Neural cell (in vitro differentiated cells): ENCODE measurements at regions not wholly inside any gene's neighbourhood (a gene's known extent, or its start where the extent isn't known, plus 50 kb on each side); places are given as distances from the start of the nearest gene placed in this dataset.

Experiments
- H2AFZ ChIP-seq: fragments of 200-600, 300-800 bp; sonication (generic), shearing (Covaris generic); 2 replicates; pipeline ENCODE4 v1.6.0; 2014; ENCODE audit warnings: low read depth, mild to moderate bottlenecking, antibody characterized with exemption, low read length, moderate library complexity
- H3F3A ChIP-seq: fragments of 200-600 bp; shearing (Covaris generic); 2 replicates; pipeline ENCODE4 v1.6.1; 2016; ENCODE audit warnings: mild to moderate bottlenecking, moderate library complexity, mixed read lengths, antibody characterized with exemption, low read length; ENCODE audit not compliant: insufficient read depth, poor library complexity, severe bottlenecking
- H3K27ac ChIP-seq: fragments of 200-600, 300-800 bp; sonication (generic), shearing (Covaris generic); 2 replicates; pipeline ENCODE4 v1.5.1; 2014; ENCODE audit warnings: mild to moderate bottlenecking, low read length, moderate library complexity
- H3K27me3 ChIP-seq: fragments of 300-800, 200-600 bp; sonication (generic), shearing (Covaris generic); 2 replicates; pipeline ENCODE4 v1.6.0; 2014; ENCODE audit warnings: mild to moderate bottlenecking, low read depth, low read length, moderate library complexity; ENCODE audit not compliant: insufficient read depth
- H3K36me3 ChIP-seq: fragments of 300-800, 200-600 bp; sonication (generic), shearing (Covaris generic); 2 replicates; pipeline ENCODE4 v1.5.1; 2014; ENCODE audit warnings: mild to moderate bottlenecking, antibody characterized with exemption, low read length, moderate library complexity; ENCODE audit not compliant: insufficient read depth
- H3K4me2 ChIP-seq: fragments of 300-800, 200-600 bp; sonication (generic), shearing (Covaris generic); 2 replicates; pipeline ENCODE4 v1.6.0; 2014; ENCODE audit warnings: mild to moderate bottlenecking, low read length
- H3K4me3 ChIP-seq: fragments of 300-800, 200-600 bp; sonication (generic), shearing (Covaris generic); 2 replicates; pipeline ENCODE4 v1.5.1; 2014; ENCODE audit warnings: mild to moderate bottlenecking, low read length, moderate library complexity
- H3K79me2 ChIP-seq: fragments of 200-600 bp; shearing (Covaris generic); replicated peaks from 2 replicates; pipeline ENCODE4 v1.6.0; 2014; ENCODE audit warnings: mild to moderate bottlenecking, low read length, moderate library complexity; ENCODE audit not compliant: insufficient read depth
- H3K9ac ChIP-seq: fragments of 300-800, 200-600 bp; sonication (generic), shearing (Covaris generic); 2 replicates; pipeline ENCODE4 v1.6.1; 2016; ENCODE audit warnings: mild to moderate bottlenecking, low read length, mixed read lengths
- H3K9me2 ChIP-seq: fragments of 200-600 bp; shearing (Covaris generic); 2 replicates; pipeline ENCODE4 v1.6.1; 2016; ENCODE audit warnings: mild to moderate bottlenecking, low read length, mixed read lengths; ENCODE audit not compliant: insufficient read depth
- H3K9me3 ChIP-seq: fragments of 200-600, 300-800 bp; sonication (generic), shearing (Covaris generic); 2 replicates; pipeline ENCODE4 v1.6.1; 2016; ENCODE audit warnings: mild to moderate bottlenecking, mixed run types, low read length, moderate library complexity, mixed read lengths
- H4K20me1 ChIP-seq: fragments of 200-600 bp; shearing (Covaris generic); 2 replicates; pipeline ENCODE4 v1.6.1; 2016; ENCODE audit warnings: mild to moderate bottlenecking, mixed run types; ENCODE audit not compliant: insufficient read depth
- CTCF ChIP-seq: fragments of 450-650 bp; IDR thresholded peaks from 2 replicates; pipeline ENCODE4 v1.5.1; 2014; ENCODE audit warnings: antibody characterized with exemption, mild to moderate bottlenecking, moderate library complexity; ENCODE audit not compliant: poor library complexity, severe bottlenecking
- EP300 ChIP-seq: fragments of 450-650 bp; conservative IDR thresholded peaks from 2 replicates; pipeline ENCODE4 v1.6.1; 2014; ENCODE audit warnings: antibody characterized with exemption, mild to moderate bottlenecking, moderate library complexity; ENCODE audit not compliant: poor library complexity, severe bottlenecking
- EZH2 ChIP-seq: fragments of 200-600, 300-800 bp; shearing (Covaris generic), sonication (generic); IDR thresholded peaks from 2 replicates; pipeline ENCODE4 v1.6.1; 2014; ENCODE audit warnings: antibody characterized with exemption, low read length, borderline replicate concordance, mild to moderate bottlenecking; ENCODE audit not compliant: insufficient read depth, poor library complexity, severe bottlenecking
- MXI1 ChIP-seq: fragments of 450-650 bp; conservative IDR thresholded peaks from 2 replicates; pipeline ENCODE4 v1.6.1; 2014; ENCODE audit warnings: antibody characterized with exemption, mild to moderate bottlenecking; ENCODE audit not compliant: poor library complexity, severe bottlenecking
- POLR2AphosphoS5 ChIP-seq: IDR thresholded peaks from 2 replicates; pipeline ENCODE4 v1.6.1; 2012
- RAD21 ChIP-seq: fragments of 450-650 bp; conservative IDR thresholded peaks from 2 replicates; pipeline ENCODE4 v1.6.1; 2014; ENCODE audit warnings: antibody characterized with exemption, mild to moderate bottlenecking, moderate library complexity
- SMC3 ChIP-seq: fragments of 450-650 bp; conservative IDR thresholded peaks from 2 replicates; pipeline ENCODE4 v1.6.1; 2014; ENCODE audit warnings: antibody characterized with exemption, mild to moderate bottlenecking, moderate library complexity; ENCODE audit not compliant: poor library complexity
- TAF1 ChIP-seq: IDR thresholded peaks from 2 replicates; pipeline ENCODE4 v1.6.1; 2012; ENCODE audit warnings: low read depth
- TF ChIP-seq, protein P1 (sequence below): IDR thresholded peaks from 2 replicates; pipeline ENCODE4 v1.6.1; 2012; ENCODE audit warnings: borderline replicate concordance

- Histone ChIP-seq H3F3A (no peaks in the 10 kb centered on the region), H3K79me2 (no peaks in the 10 kb centered on the region), H3K36me3 (no peaks in the 10 kb centered on the region), H3K4me2 (no peak overlapping the region), H3K9me2 (no peaks in the 10 kb centered on the region), H4K20me1 (no peaks in the 10 kb centered on the region), H2AFZ (no peak overlapping the region), H3K27ac (no peak overlapping the region), H3K4me3 (no peak overlapping the region), H3K9ac (no peak overlapping the region), H3K27me3 (no peaks in the 10 kb centered on the region), H3K9me3 (no peaks in the 10 kb centered on the region)
- TF ChIP-seq SMC3 = no peak
- no peak for TF ChIP-seq MXI1
- TF ChIP-seq RAD21 = no peak
- no peak for TF ChIP-seq CTCF
- TF ChIP-seq EZH2 = no peak
- no peak for TF ChIP-seq TAF1
- TF ChIP-seq, protein P1, sequence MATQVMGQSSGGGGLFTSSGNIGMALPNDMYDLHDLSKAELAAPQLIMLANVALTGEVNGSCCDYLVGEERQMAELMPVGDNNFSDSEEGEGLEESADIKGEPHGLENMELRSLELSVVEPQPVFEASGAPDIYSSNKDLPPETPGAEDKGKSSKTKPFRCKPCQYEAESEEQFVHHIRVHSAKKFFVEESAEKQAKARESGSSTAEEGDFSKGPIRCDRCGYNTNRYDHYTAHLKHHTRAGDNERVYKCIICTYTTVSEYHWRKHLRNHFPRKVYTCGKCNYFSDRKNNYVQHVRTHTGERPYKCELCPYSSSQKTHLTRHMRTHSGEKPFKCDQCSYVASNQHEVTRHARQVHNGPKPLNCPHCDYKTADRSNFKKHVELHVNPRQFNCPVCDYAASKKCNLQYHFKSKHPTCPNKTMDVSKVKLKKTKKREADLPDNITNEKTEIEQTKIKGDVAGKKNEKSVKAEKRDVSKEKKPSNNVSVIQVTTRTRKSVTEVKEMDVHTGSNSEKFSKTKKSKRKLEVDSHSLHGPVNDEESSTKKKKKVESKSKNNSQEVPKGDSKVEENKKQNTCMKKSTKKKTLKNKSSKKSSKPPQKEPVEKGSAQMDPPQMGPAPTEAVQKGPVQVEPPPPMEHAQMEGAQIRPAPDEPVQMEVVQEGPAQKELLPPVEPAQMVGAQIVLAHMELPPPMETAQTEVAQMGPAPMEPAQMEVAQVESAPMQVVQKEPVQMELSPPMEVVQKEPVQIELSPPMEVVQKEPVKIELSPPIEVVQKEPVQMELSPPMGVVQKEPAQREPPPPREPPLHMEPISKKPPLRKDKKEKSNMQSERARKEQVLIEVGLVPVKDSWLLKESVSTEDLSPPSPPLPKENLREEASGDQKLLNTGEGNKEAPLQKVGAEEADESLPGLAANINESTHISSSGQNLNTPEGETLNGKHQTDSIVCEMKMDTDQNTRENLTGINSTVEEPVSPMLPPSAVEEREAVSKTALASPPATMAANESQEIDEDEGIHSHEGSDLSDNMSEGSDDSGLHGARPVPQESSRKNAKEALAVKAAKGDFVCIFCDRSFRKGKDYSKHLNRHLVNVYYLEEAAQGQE = no peak
These were observed 174.5 kb upstream of the TRPM3 start for GRCh38 chr9:71295928-71296327.

GRCh38 chr9:71286146-71286545, 164.7 kb upstream of the TRPM3 start:
- Histone ChIP-seq H3K9ac (no peak overlapping the region), H3K27ac (no peak overlapping the region), H3K27me3 (no peaks in the 10 kb centered on the region), H3K4me3 (no peak overlapping the region), H3K79me2 (no peaks in the 10 kb centered on the region), H3F3A (no peaks in the 10 kb centered on the region), H3K9me2 (no peaks in the 10 kb centered on the region), H4K20me1 (no peaks in the 10 kb centered on the region), H2AFZ (no peak overlapping the region), H3K36me3 (no peaks in the 10 kb centered on the region), H3K4me2 (no peak overlapping the region), H3K9me3 (no peaks in the 10 kb centered on the region)
- TF ChIP-seq CTCF (no peak), EP300 (no peak), TAF1 (no peak), SMC3 (no peak), POLR2AphosphoS5 (no peak), EZH2 (no peak), RAD21 (no peak), MXI1 (no peak)
- TF ChIP-seq, protein P1 = no peak
